ENCODE measurements at regions not wholly inside any gene's neighbourhood (a gene's known extent, or its start where the extent isn't known, plus 50 kb on each side); places are given as distances from the start of the nearest gene placed in this dataset.
"Not testable (repeated sequence)": the region's sequence is repeated elsewhere in the genome, so short reads cannot be mapped to it uniquely, and the experiment has no call there.

DNA sequence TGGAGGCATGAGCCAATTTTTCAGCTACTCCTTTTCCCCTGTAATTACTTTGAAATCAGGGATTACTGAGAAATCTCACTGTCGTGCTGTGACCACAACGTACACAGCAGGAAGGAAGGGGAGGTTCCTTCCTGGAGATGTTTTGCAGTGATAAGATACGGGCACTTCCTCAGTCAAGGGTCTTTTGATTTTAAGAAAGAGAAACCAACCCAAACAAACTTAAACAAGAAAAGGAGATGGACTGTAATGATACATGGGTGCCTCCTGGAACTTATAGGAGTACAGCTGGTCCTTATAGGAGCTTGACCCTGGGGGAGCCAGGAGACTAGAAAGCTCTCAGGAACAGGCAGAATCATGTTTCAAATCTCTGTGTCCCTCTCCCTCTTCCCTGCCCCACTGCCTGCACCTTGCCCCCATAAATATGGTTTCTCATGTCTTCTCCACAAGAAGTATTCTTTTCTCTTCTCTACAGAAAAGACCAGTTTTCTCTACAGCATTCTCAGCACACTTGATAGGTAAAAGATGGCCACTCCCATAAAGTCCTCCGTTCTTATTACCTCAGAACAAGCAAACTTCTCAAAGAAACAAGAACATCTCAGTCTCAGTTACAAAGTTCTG is 281.1 kb upstream of the AMIGO2 start:
- FAIRE-seq (no peak), DNase-seq (ENCODE audit: insufficient read length, low spot score) (no peak)
- TF ChIP-seq SPI1 (IDR thresholded peaks at IDR 0.05; ENCODE audit: low read depth, low read length): no peak
- no peak for TF ChIP-seq TAF1 (IDR thresholded peaks at IDR 0.05; ENCODE audit: low read depth, low read length)
- no peak for TF ChIP-seq POLR2AphosphoS5 (IDR thresholded peaks at IDR 0.05; ENCODE audit: low read depth, low read length)
- TF ChIP-seq POLR2A (IDR thresholded peaks at IDR 0.05; ENCODE audit: low read depth, low read length): no peak
- no peak for TF ChIP-seq PAX5 (IDR thresholded peaks at IDR 0.05; ENCODE audit: insufficient read depth, low read length, severe bottlenecking)
- TF ChIP-seq POU2F2 (IDR thresholded peaks at IDR 0.05; ENCODE audit: low read depth, low read length): no peak

DNA sequence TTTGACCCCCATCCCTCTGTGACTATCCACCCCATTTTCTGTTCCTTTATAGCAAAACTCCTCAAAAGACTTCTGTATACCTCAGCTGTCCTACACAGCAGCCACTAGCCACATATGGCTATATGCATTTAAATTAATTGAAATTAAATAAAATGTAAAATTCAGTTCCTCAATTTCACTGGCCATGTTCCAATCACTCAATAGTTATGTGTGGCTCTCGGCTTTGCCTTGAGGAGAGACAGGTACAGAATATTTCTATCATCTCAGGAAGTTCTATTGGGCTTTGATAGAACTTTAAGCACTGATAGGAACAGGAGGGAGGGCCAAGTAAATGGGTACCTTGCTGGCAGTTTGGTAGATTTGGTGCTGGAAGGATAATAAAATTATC is 280.3 kb upstream of the AMIGO2 start:
- no peak for DNase-seq (ENCODE audit: insufficient read length, low spot score)
- FAIRE-seq: no peak
- TF ChIP-seq PAX5 (IDR thresholded peaks at IDR 0.05; ENCODE audit: insufficient read depth, low read length, severe bottlenecking) (no peak), SPI1 (IDR thresholded peaks at IDR 0.05; ENCODE audit: low read depth, low read length) (no peak), POLR2A (IDR thresholded peaks at IDR 0.05; ENCODE audit: low read depth, low read length) (no peak), POU2F2 (IDR thresholded peaks at IDR 0.05; ENCODE audit: low read depth, low read length) (no peak), POLR2AphosphoS5 (IDR thresholded peaks at IDR 0.05; ENCODE audit: low read depth, low read length) (no peak), TAF1 (IDR thresholded peaks at IDR 0.05; ENCODE audit: low read depth, low read length) (no peak)

- TF ChIP-seq SPI1 (IDR thresholded peaks at IDR 0.05; ENCODE audit: low read depth, low read length) (no peak), TAF1 (IDR thresholded peaks at IDR 0.05; ENCODE audit: low read depth, low read length) (no peak), POU2F2 (IDR thresholded peaks at IDR 0.05; ENCODE audit: low read depth, low read length) (no peak), POLR2A (IDR thresholded peaks at IDR 0.05; ENCODE audit: low read depth, low read length) (no peak), POLR2AphosphoS5 (IDR thresholded peaks at IDR 0.05; ENCODE audit: low read depth, low read length) (no peak)
- DNase-seq (ENCODE audit: insufficient read length, low spot score) (no peak), FAIRE-seq (no peak)
These were observed 279.7 kb upstream of the AMIGO2 start for GRCh38 chr12:47359310-47360092.

- not testable (repeated sequence) for FAIRE-seq; DNase-seq (ENCODE audit: insufficient read length, low spot score)
These were observed 277.2 kb upstream of the AMIGO2 start for GRCh38 chr12:47357006-47357405.

DNA sequence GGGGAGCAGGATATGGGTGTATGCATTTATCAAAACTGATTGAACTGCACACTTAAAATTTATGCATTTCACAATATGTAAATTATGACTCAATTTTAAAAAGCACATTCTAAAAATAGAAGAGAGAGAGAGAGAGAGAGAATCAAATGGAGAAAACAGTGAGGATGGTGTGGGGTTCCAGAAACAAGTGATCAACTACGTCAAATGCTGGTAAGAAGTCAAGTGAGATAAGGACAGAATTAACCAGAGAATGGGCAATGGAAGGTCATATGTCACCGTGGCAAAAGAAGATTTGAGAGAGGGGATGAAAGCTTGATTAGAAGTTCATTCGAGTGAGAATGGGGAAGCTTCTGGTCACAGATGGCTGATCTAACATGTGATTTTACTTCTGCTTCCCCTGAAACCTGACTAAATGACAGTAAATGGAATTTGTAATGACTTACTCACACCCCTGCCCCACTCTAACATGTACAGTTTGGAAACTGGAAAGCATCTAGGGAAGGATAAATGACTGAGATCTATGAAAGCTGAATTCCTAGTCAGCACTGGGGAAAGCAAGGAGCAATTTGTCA is 276.5 kb upstream of the AMIGO2 start:
- TF ChIP-seq POLR2AphosphoS5 (IDR thresholded peaks at IDR 0.05; ENCODE audit: low read depth, low read length): no peak
- peak; percentile 95 for TF ChIP-seq PAX5 (IDR thresholded peaks at IDR 0.05; ENCODE audit: insufficient read depth, low read length, severe bottlenecking)
- 0 out of 2 replicates have a peak, but pooled peaks have one; percentile 10 for TF ChIP-seq POU2F2 (IDR thresholded peaks at IDR 0.05; ENCODE audit: low read depth, low read length)
- no peak for TF ChIP-seq POLR2A (IDR thresholded peaks at IDR 0.05; ENCODE audit: low read depth, low read length)
- TF ChIP-seq TAF1 (IDR thresholded peaks at IDR 0.05; ENCODE audit: low read depth, low read length): no peak
- peak; percentile 74 for TF ChIP-seq SPI1 (IDR thresholded peaks at IDR 0.05; ENCODE audit: low read depth, low read length)
- DNase-seq (ENCODE audit: insufficient read length, low spot score): peak; percentile 9
- peak; percentile 67 for FAIRE-seq

- TF ChIP-seq PAX5 (IDR thresholded peaks at IDR 0.05; ENCODE audit: insufficient read depth, low read length, severe bottlenecking) (no peak), POLR2AphosphoS5 (IDR thresholded peaks at IDR 0.05; ENCODE audit: low read depth, low read length) (no peak), POU2F2 (IDR thresholded peaks at IDR 0.05; ENCODE audit: low read depth, low read length) (no peak), TAF1 (IDR thresholded peaks at IDR 0.05; ENCODE audit: low read depth, low read length) (no peak), SPI1 (IDR thresholded peaks at IDR 0.05; ENCODE audit: low read depth, low read length) (no peak), POLR2A (IDR thresholded peaks at IDR 0.05; ENCODE audit: low read depth, low read length) (no peak)
- FAIRE-seq: no peak
- DNase-seq (ENCODE audit: insufficient read length, low spot score): no peak
These were observed 273.7 kb upstream of the AMIGO2 start for GRCh38 chr12:47353508-47353907.

DNA sequence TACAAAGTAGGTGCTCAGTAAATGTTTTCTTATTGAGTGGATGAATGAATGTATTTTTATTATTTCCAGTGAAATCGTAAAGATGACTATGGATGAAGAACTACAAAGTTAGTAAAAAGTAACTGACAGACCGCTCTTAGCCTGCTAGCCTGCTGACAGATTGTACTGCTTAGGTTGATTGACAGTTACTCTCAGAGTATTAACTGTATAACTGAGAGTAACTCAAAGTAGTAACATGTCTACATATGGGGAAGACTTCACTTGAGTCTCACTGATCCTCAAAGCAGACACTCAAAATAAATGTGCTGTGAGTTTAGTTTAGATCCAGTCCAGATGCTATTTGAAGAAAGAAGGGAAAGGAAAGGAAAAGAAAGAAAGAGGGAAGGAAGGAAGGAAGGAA is 272.3 kb upstream of the AMIGO2 start:
- TF ChIP-seq TAF1 (IDR thresholded peaks at IDR 0.05; ENCODE audit: low read depth, low read length): no peak
- no peak for TF ChIP-seq POLR2AphosphoS5 (IDR thresholded peaks at IDR 0.05; ENCODE audit: low read depth, low read length)
- TF ChIP-seq POU2F2 (IDR thresholded peaks at IDR 0.05; ENCODE audit: low read depth, low read length): no peak
- no peak for TF ChIP-seq PAX5 (IDR thresholded peaks at IDR 0.05; ENCODE audit: insufficient read depth, low read length, severe bottlenecking)
- TF ChIP-seq SPI1 (IDR thresholded peaks at IDR 0.05; ENCODE audit: low read depth, low read length): no peak
- no peak for TF ChIP-seq POLR2A (IDR thresholded peaks at IDR 0.05; ENCODE audit: low read depth, low read length)
- no peak for FAIRE-seq

GRCh38 chr12:47351526-47351925 is 271.8 kb upstream of the AMIGO2 start:
- FAIRE-seq (no peak), DNase-seq (ENCODE audit: insufficient read length, low spot score) (no peak)
- TF ChIP-seq TAF1 (IDR thresholded peaks at IDR 0.05; ENCODE audit: low read depth, low read length): no peak
- no peak for TF ChIP-seq POLR2A (IDR thresholded peaks at IDR 0.05; ENCODE audit: low read depth, low read length)
- TF ChIP-seq SPI1 (IDR thresholded peaks at IDR 0.05; ENCODE audit: low read depth, low read length): no peak
- no peak for TF ChIP-seq POLR2AphosphoS5 (IDR thresholded peaks at IDR 0.05; ENCODE audit: low read depth, low read length)
- TF ChIP-seq PAX5 (IDR thresholded peaks at IDR 0.05; ENCODE audit: insufficient read depth, low read length, severe bottlenecking): no peak
- TF ChIP-seq POU2F2 (IDR thresholded peaks at IDR 0.05; ENCODE audit: low read depth, low read length): no peak

More for the DNA sequence above, 272.3 kb upstream of the AMIGO2 start:
- DNase-seq (ENCODE audit: insufficient read length, low spot score): no peak

GRCh38 chr12:47350062-47350408 is 270.3 kb upstream of the AMIGO2 start:
- FAIRE-seq (no peak), DNase-seq (ENCODE audit: insufficient read length, low spot score) (no peak)
- TF ChIP-seq POLR2AphosphoS5 (IDR thresholded peaks at IDR 0.05; ENCODE audit: low read depth, low read length) (no peak), PAX5 (IDR thresholded peaks at IDR 0.05; ENCODE audit: insufficient read depth, low read length, severe bottlenecking) (no peak), POU2F2 (IDR thresholded peaks at IDR 0.05; ENCODE audit: low read depth, low read length) (no peak), SPI1 (IDR thresholded peaks at IDR 0.05; ENCODE audit: low read depth, low read length) (no peak), TAF1 (IDR thresholded peaks at IDR 0.05; ENCODE audit: low read depth, low read length) (no peak), POLR2A (IDR thresholded peaks at IDR 0.05; ENCODE audit: low read depth, low read length) (no peak)
